ENCODE measurements at regions not wholly inside any gene's neighbourhood (a gene's known extent, or its start where the extent isn't known, plus 50 kb on each side); places are given as distances from the start of the nearest gene placed in this dataset.
"Not testable (repeated sequence)": the region's sequence is repeated elsewhere in the genome, so short reads cannot be mapped to it uniquely, and the experiment has no call there.

DNA sequence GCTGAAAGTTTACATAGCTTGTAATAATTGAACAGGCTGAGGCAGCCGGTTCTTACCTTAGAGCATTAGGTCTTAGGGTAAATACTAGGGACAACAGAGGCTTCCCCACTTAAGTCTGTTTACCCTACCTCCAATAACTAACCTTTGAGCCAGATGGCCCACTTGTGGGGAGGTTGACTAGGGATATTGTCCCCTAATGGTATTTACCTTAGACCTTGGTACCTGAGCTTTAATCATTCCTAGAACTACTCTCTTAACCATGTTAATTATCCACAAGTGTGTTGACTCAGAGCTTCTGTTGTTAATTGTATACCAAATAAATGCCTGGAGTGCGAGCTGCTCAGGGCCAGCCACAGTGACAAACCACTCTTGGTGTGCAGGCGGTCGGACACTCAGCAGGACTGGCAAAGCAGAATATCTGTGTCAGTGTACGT, 299.2 kb downstream of the TRIML1 start:
- not testable (repeated sequence) for DNase-seq

DNA sequence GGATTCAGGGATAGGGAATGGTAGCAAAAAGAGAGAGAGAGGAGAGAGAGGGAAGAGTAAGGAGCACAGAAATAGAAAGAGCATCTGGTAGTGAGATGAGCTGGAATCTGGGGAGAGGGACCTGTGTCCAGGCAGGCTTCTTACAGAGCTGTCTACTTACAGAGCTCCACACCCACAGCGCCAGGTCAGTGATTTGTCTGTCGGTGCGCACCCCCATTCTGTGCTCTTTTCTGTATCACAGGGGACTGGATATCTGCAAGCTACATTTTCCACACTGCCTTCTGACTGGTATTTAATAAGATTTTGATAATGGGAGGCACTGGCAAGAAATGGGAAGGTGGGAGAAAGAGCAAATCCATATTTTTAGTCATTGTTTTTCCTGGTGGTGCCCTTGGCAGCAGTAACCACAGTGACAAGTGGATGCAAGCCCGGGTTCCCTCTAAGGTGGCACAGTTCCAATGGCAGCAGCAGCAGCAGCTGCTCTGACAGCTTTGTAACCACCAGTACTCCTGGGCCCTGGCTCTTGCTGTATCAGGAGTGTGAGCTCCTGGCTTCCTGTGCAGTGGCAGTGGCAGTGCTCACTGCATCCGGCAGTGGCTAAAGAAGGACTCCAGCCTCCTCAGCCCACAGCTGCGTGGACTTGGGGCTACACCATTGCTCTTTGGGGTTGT, 300.5 kb downstream of the TRIML1 start:
- peak; percentile 67 for DNase-seq

GRCh38 chr4:188444500-188444899, 305.3 kb downstream of the TRIML1 start:
- DNase-seq: no peak

- not testable (repeated sequence) for DNase-seq
Measured at GRCh38 chr4:188448996-188449395, 309.8 kb downstream of the TRIML1 start.

DNA sequence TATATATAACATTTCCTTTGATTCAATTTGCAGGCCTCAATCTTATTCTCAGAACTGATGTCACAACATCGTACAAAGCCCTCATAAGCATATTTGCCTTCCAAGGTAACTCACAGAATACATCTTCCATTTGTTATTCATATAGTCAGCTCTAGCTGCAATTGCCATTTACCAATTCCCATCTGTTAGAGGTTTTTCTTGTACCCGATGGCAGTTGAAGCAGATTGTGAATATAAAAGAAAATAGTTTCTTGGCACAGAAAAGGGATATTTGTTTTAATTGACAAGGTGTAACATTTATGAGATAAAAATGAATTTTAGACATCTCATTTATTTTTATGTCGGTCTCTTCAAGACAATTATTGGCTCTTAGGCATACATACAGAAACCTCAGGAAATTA, 311.3 kb downstream of the TRIML1 start:
- DNase-seq: no peak

DNA sequence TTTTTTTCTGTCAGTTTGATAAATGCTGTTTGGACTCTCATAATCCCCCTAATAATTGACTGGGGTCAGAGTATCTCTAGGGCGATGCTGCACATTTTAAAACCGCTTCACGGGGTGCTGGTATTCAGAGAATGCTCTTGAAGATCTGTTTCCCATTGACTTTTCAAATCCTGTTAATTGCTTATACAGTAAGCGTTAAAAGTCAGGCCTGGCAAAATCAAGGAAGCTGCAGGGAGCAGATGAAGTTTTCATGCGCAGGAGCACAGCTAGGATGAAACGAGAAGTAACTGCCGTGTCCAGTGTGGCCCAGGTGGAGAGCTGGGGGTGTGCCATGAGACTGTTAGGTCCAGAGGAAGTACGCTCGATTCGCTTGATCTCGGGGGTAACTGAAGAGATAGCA, 312.9 kb downstream of the TRIML1 start:
- no peak for DNase-seq

- DNase-seq: no peak
Measured at GRCh38 chr4:188454575-188454974, 315.3 kb downstream of the TRIML1 start.

- DNase-seq: no peak
Measured at GRCh38 chr4:188455062-188455752, 316.0 kb downstream of the TRIML1 start.

- no peak for DNase-seq
Measured at GRCh38 chr4:188459381-188459780, 320.1 kb downstream of the TRIML1 start.

DNA sequence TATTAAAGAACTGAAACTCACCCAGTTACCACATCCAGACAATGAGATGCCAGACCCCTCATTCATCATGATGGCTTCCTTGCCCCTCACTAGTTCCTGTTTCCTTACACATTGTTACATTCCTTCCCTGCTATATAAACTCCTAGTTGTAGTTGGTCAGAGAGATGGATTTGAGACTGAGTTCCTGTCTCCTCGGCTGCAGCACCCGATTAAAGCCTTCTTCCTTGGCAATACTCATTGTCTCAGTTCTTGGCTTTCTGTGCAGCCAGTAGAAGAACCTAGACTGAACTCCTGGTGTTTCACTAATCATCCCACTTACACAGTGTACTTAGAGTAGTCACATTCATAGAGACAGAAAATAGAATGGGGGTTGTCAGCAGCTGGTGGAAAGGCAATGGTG, 324.7 kb downstream of the TRIML1 start:
- DNase-seq: no peak

DNA sequence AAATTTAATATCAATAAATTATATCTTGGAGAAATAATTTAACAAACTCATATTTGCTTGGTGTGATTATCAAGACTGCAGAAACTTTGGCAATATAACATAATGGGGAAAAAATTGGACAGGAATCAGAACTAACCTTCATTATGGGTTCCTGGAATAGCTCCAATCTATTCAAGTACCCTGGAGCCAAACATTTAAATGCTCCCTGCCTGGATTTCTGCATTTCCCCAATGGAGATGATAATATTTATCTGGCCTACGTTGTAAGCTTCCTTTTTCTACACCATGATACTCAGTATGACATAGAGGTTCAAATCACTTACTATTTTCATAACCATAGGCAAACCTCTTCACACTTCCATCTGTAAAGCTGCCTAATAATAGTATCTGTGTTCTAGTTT, 326.8 kb downstream of the TRIML1 start:
- DNase-seq: no peak

- no peak for DNase-seq
Measured at GRCh38 chr4:188484256-188484655, 345.0 kb downstream of the TRIML1 start.

DNA sequence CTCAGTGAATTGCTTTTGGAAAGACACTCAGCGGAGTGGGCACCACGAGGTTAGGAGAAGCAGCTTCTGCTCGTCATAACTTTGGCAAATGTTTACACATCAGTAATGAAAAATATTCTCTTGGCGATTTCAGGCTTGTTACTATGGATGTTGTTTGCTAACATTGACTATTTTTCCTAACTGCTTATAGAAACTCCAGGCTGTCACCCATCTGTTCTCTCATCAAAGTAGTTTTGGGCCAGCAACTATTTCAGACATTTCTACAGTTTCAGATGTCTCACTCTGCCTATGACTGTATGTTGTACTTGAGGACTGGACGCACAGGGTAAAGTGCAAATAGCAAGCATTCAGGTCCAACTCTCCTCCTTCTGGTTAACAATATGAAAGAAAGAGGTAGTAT, 346.7 kb downstream of the TRIML1 start:
- no peak for DNase-seq

- no peak for DNase-seq
Measured at GRCh38 chr4:188492886-188493285, 353.6 kb downstream of the TRIML1 start.

DNA sequence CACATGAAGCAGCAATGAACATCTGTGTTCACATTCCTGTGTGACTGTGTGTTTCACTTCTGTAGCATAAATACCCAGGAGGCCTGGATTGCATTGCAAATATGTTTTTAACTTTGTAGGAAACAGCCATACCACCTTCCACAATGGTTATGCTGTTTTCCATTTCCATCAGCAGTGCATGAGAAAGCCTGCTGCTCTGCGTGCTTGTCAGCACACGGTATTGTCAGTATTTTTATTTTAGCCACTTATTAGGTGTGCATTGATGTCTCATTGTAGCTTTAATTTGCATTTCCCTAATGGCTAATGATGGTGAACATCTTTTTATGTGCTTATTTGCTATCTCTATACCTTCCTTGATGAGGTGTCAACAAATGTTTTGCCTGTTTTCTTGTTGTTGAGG, 355.9 kb downstream of the TRIML1 start:
- DNase-seq: no peak

DNA sequence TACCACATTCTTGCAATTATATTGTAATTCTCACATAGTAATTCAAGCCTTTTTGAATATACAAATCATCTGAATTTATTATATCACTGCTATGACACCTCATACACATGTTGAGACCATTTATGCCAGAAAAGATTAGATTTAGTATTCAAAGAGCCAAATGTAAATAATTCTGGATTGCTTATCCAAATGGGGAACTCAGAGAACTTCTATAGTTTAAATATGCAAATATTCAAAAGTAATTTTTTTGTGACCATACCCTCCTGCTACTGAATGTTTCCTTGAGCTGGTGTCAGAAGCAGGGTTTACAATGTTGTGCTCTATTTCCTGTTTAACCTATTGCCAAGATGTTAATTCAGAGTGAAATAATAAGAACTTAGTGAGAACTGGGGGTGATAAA, 372.2 kb downstream of the TRIML1 start:
- DNase-seq: no peak

GRCh38 chr4:188532751-188533150, 393.5 kb downstream of the TRIML1 start:
- no peak for DNase-seq

DNA sequence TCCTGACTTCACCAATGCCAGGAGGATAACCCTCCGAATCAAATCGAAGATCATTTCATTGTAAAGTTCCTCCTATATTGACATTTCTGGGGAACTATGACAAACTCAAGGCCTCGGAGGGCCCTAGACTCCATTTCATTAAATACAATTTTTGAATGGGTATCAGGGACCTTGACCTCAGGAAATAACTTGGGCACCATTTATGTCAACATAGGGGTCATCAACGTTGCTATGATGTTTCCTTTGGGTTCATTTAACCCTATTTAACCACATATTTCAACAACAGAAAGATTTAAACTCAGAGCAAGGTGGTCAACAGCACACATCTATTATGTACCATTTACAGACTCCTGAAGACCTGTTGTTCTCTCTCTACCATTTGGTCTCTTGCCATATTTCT, 395.1 kb downstream of the TRIML1 start:
- no peak for DNase-seq

- no peak for DNase-seq
Measured at GRCh38 chr4:188534917-188535316, 395.7 kb downstream of the TRIML1 start.

GRCh38 chr4:188536826-188537225, 397.6 kb downstream of the TRIML1 start:
- DNase-seq: no peak

- no peak for DNase-seq
Measured at GRCh38 chr4:188550296-188550695, 411.1 kb downstream of the TRIML1 start.

DNA sequence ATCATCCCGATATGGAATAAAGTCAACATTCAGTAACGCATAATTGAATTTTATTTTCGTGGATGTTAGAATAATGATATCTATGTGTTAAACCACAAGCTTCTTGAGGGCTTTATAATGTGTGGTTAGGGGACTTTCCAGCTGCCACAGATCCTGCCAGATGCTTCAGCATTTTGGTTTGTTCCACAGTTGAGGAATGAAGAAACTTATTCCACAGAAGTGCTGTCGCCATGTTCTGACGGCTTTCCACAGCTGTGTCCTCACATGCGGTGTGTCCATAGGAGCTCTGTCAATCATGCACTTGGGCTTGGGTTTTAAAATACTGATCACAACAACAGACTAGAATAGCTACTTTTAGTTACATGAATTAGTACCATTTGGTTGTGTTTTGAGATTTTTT, 411.9 kb downstream of the TRIML1 start:
- DNase-seq: peak; percentile 58

- DNase-seq: no peak
Measured at GRCh38 chr4:188552741-188553275, 413.6 kb downstream of the TRIML1 start.

GRCh38 chr4:188554413-188554812, 415.2 kb downstream of the TRIML1 start:
- no peak for DNase-seq

GRCh38 chr4:188573104-188573503, 433.9 kb downstream of the TRIML1 start:
- no peak for DNase-seq
